GM19372 (cell line): ENCODE measurements at regions not wholly inside any gene's neighbourhood (a gene's known extent, or its start where the extent isn't known, plus 50 kb on each side); places are given as distances from the start of the nearest gene placed in this dataset.

Experiments used
- ATAC-seq: cut with Tn5 transposase; IDR thresholded peaks from one replicate; pipeline ENCODE4 v1.9.1; 2021; ENCODE audit warnings: mild to moderate bottlenecking, low read depth, moderate library complexity; ENCODE audit not compliant: unreplicated experiment

GRCh38 chr17:71163813-71164122 lies 957.1 kb upstream of the SOX9 start:
- no peak for ATAC-seq

GRCh38 chr17:71164561-71164960 lies 956.3 kb upstream of the SOX9 start:
- ATAC-seq: no peak

- ATAC-seq: no peak
Observed at GRCh38 chr17:71166311-71166710, 954.5 kb upstream of the SOX9 start.

- ATAC-seq: no peak
Observed at GRCh38 chr17:71168053-71168741, 952.6 kb upstream of the SOX9 start.

GRCh38 chr17:71170070-71170469 lies 950.8 kb upstream of the SOX9 start:
- ATAC-seq: no peak

GRCh38 chr17:71171270-71171669 lies 949.5 kb upstream of the SOX9 start:
- ATAC-seq: no peak

GRCh38 chr17:71173991-71174390 lies 946.8 kb upstream of the SOX9 start:
- ATAC-seq: no peak

GRCh38 chr17:71176331-71176730 lies 944.5 kb upstream of the SOX9 start:
- ATAC-seq: no peak

GRCh38 chr17:71176928-71177443 lies 943.8 kb upstream of the SOX9 start:
- ATAC-seq: no peak

- ATAC-seq: no peak
Observed at GRCh38 chr17:71180801-71181385, 939.9 kb upstream of the SOX9 start.

- ATAC-seq: no peak
Observed at GRCh38 chr17:71183066-71183660, 937.7 kb upstream of the SOX9 start.

- no peak for ATAC-seq
Observed at GRCh38 chr17:71184716-71185115, 936.1 kb upstream of the SOX9 start.

- ATAC-seq: no peak
Observed at GRCh38 chr17:71187145-71187878, 933.5 kb upstream of the SOX9 start.

- ATAC-seq: no peak
Observed at GRCh38 chr17:71188811-71189492, 931.9 kb upstream of the SOX9 start.

GRCh38 chr17:71189493-71189831 lies 931.4 kb upstream of the SOX9 start:
- ATAC-seq: no peak

- no peak for ATAC-seq
Observed at GRCh38 chr17:71192039-71192555, 928.7 kb upstream of the SOX9 start.

GRCh38 chr17:71192848-71193247 lies 928.0 kb upstream of the SOX9 start:
- ATAC-seq: no peak

- no peak for ATAC-seq
Observed at GRCh38 chr17:71200597-71200996, 920.2 kb upstream of the SOX9 start.

GRCh38 chr17:71201639-71202038 lies 919.2 kb upstream of the SOX9 start:
- ATAC-seq: no peak

GRCh38 chr17:71202449-71202848 lies 918.4 kb upstream of the SOX9 start:
- ATAC-seq: no peak

GRCh38 chr17:71203953-71204352 lies 916.9 kb upstream of the SOX9 start:
- ATAC-seq: no peak
